B cell (primary cell): ENCODE measurements at regions not wholly inside any gene's neighbourhood (a gene's known extent, or its start where the extent isn't known, plus 50 kb on each side); places are given as distances from the start of the nearest gene placed in this dataset.

ENCODE experiments used
- ATAC-seq: fragments of 200-7000 bp; cut with Tn5 transposase; one replicate; pipeline ENCODE4 v1.10.0; 2021; ENCODE audit warnings: low read depth, mild to moderate bottlenecking, moderate number of reproducible peaks, moderate library complexity
- CTCF ChIA-PET: fragments of 350-600 bp; sonication (Branson Sonifier 250); formaldehyde crosslinking; loops from one replicate; lab custom pipeline; 2021; ENCODE audit warnings: antibody characterized with exemption, inconsistent platforms; lab: Charles Lee
- POLR2A ChIA-PET: fragments of 350-600 bp; sonication (Branson Sonifier 250); formaldehyde crosslinking; loops from one replicate; lab custom pipeline; 2021; ENCODE audit warnings: antibody characterized with exemption; lab: Charles Lee
- DNase-seq: peaks from one replicate; pipeline ENCODE4 v3.0.0; 2013
- H2AFZ ChIP-seq: 2 replicates; pipeline ENCODE4 v1.6.1; 2012; ENCODE audit warnings: mild to moderate bottlenecking, low read depth, low read length; ENCODE audit not compliant: insufficient read depth, poor library complexity, severe bottlenecking
- H3K27ac ChIP-seq, 2 donors: 1 replicate in 1 of 2; 2 replicates in 1 of 2; pipeline ENCODE4 v1.5.1; 2012 to 2013; ENCODE audit warnings: low read length in 2 of 2, mild to moderate bottlenecking in 2 of 2, moderate library complexity in 1 of 2
- H3K27me3 ChIP-seq, 4 experiments: fragments of 200-600 bp in 1 of 4; sonication (generic) in 1 of 4; replicated peaks in 1 of 4; 1 replicate in 2 of 4; 2 replicates in 2 of 4; pipeline versions ENCODE4 v1.6.1 to v1.7.0; 2013 to 2016; ENCODE audit warnings: low read length in 3 of 4, mild to moderate bottlenecking in 2 of 4, mixed read lengths in 1 of 4, moderate library complexity in 1 of 4; ENCODE audit not compliant: insufficient read depth in 4 of 4, control insufficient read depth in 3 of 4; ENCODE audit errors: control extremely low read depth in 1 of 4
- H3K36me3 ChIP-seq, 2 experiments: replicated peaks in 1 of 2; 1 replicate in 1 of 2; 2 replicates in 1 of 2; pipeline versions ENCODE4 v1.6.1 to v1.7.1; 2013; ENCODE audit warnings: low read length in 1 of 2; ENCODE audit not compliant: insufficient read depth in 2 of 2, control insufficient read depth in 1 of 2; ENCODE audit errors: control extremely low read depth in 1 of 2, extremely low read depth in 1 of 2
- H3K4me1 ChIP-seq, 2 donors: fragments of 200-600 bp in 1 of 2; sonication (generic) in 1 of 2; 1 replicate in 1 of 2; 2 replicates in 1 of 2; pipeline versions ENCODE4 v1.5.1 to v1.6.1; 2013 to 2017; ENCODE audit warnings: low read length in 2 of 2; ENCODE audit not compliant: control insufficient read depth in 2 of 2, insufficient read depth in 2 of 2
- H3K4me2 ChIP-seq: replicated peaks from 2 replicates; pipeline ENCODE3; 2012; ENCODE audit warnings: mild to moderate bottlenecking, low read depth, low read length; ENCODE audit not compliant: poor library complexity, severe bottlenecking
- H3K4me3 ChIP-seq, 5 experiments: fragments of 200-600 bp in 1 of 5; sonication (generic) in 1 of 5; 1 replicate in 3 of 5; 2 replicates in 2 of 5; pipeline versions ENCODE4 v1.5.1 to v1.7.0; 2011 to 2016; ENCODE audit warnings: low read length in 4 of 5, mild to moderate bottlenecking in 4 of 5, low read depth in 2 of 5, control low read depth in 1 of 5, moderate library complexity in 1 of 5; ENCODE audit not compliant: insufficient read depth in 1 of 5; ENCODE audit errors: control extremely low read depth in 1 of 5, extremely low read depth in 1 of 5
- H3K79me2 ChIP-seq: fragments of 200-600 bp; sonication (generic); one replicate; pipeline ENCODE4 v1.6.0; 2016; ENCODE audit warnings: low read length; ENCODE audit not compliant: control insufficient read depth, insufficient read depth
- H3K9ac ChIP-seq: fragments of 200-600 bp; sonication (generic); 2 replicates; pipeline ENCODE4 v1.6.1; 2017; ENCODE audit warnings: mild to moderate bottlenecking, low read length, moderate library complexity
- H3K9me3 ChIP-seq, 3 donors: one replicate each; pipeline versions ENCODE4 v1.6.1 to v1.7.1; 2013; ENCODE audit warnings: low read length in 2 of 3; ENCODE audit not compliant: control insufficient read depth in 2 of 3, insufficient read depth in 1 of 3; ENCODE audit errors: control extremely low read depth in 1 of 3
- H4K20me1 ChIP-seq: 2 replicates; pipeline ENCODE4 v1.6.0; 2012; ENCODE audit warnings: mild to moderate bottlenecking, low read length; ENCODE audit not compliant: insufficient read depth, control insufficient read depth, poor library complexity, severe bottlenecking
- H3K27ac Mint-ChIP-seq: one replicate; pipeline ENCODE4 v1.8.0; 2021; ENCODE audit warnings: mixed read lengths
- H3K27me3 Mint-ChIP-seq: one replicate; pipeline ENCODE4 v1.8.0; 2021; ENCODE audit warnings: mixed read lengths
- H3K4me1 Mint-ChIP-seq: one replicate; pipeline ENCODE4 v1.8.0; 2021; ENCODE audit warnings: mixed read lengths
- H3K4me3 Mint-ChIP-seq: one replicate; pipeline ENCODE4 v1.8.0; 2021; ENCODE audit warnings: mixed read lengths
- H3K9me3 Mint-ChIP-seq: one replicate; pipeline ENCODE4 v1.8.0; 2022; ENCODE audit warnings: mixed read lengths; ENCODE audit not compliant: insufficient read depth
- EZH2 ChIP-seq: IDR thresholded peaks from 2 replicates; pipeline ENCODE4 v1.6.1; 2012; ENCODE audit warnings: borderline replicate concordance, low read depth, mild to moderate bottlenecking, moderate library complexity, low read length; ENCODE audit not compliant: insufficient read depth, poor library complexity, severe bottlenecking
- WGBS: methylation state at CpG from one replicate; pipeline ENCODE4 v1.1.5; 2013; ENCODE audit warnings: missing lambda C conversion rate; ENCODE audit not compliant: insufficient coverage; 5-methylcytosine and 5-hydroxymethylcytosine counted together
- intact Hi-C: fragments of 100-400 bp; cut with micrococcal nuclease; formaldehyde crosslinking; loops from one replicate; pipeline ENCODE4 v1.10.0; 2022
- TF ChIP-seq, protein P1 (sequence below): fragments of 200-600 bp; IDR thresholded peaks from one replicate; pipeline ENCODE4 v1.8.0; 2022; ENCODE audit warnings: antibody characterized with exemption, mild to moderate bottlenecking

DNA sequence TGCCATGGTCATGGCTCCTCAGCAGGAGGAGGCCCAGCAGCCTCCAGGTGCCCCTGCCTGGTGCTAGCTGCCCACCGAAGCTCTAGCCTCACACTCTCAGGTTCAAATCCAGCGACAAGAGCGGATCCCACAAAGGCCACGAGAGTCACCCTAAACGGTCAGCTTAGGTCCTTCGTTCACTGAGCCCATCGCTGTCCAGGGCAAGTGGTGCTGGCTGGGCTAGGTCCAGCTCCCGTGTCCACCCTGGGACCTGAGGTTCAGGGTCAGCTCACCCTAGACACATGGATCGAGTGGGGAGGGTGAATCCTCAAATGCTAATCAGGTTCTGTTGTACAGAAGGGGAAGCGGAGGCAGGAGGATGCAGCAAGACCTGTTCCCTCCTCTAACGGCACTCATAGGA lies 171.9 kb upstream of the SULF2 start:
- Histone ChIP-seq H3K4me3 (no peak overlapping the region), H3K79me2 (no peaks in the 10 kb centered on the region), H3K4me1 (no peaks in the 10 kb centered on the region), H3K27ac (no peak overlapping the region), H3K27me3 (peaks cover 0 to 4% (median 0%) of the 10 kb centered on the region in 4 experiments), H3K9me3 (peaks cover 0 to 11% (median 0%) of the 10 kb centered on the region in 3 donors), H3K9ac (no peak overlapping the region), H3K36me3 (no peaks in the 10 kb centered on the region), H4K20me1 (no peaks in the 10 kb centered on the region), H3K4me2 (no peak overlapping the region), H2AFZ (no peak overlapping the region)
- peaks cover 36% of the 10 kb centered on the region for H3K27me3 Mint-ChIP-seq
- DNase-seq (no peak), ATAC-seq (no peak)
- H3K4me3 Mint-ChIP-seq: no peak overlapping the region
- no peak for TF ChIP-seq EZH2
- TF ChIP-seq, protein P1, sequence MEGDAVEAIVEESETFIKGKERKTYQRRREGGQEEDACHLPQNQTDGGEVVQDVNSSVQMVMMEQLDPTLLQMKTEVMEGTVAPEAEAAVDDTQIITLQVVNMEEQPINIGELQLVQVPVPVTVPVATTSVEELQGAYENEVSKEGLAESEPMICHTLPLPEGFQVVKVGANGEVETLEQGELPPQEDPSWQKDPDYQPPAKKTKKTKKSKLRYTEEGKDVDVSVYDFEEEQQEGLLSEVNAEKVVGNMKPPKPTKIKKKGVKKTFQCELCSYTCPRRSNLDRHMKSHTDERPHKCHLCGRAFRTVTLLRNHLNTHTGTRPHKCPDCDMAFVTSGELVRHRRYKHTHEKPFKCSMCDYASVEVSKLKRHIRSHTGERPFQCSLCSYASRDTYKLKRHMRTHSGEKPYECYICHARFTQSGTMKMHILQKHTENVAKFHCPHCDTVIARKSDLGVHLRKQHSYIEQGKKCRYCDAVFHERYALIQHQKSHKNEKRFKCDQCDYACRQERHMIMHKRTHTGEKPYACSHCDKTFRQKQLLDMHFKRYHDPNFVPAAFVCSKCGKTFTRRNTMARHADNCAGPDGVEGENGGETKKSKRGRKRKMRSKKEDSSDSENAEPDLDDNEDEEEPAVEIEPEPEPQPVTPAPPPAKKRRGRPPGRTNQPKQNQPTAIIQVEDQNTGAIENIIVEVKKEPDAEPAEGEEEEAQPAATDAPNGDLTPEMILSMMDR: no peak
- no peaks in the 10 kb centered on the region for H3K4me1 Mint-ChIP-seq
- no peaks in the 10 kb centered on the region for H3K9me3 Mint-ChIP-seq
- whole genome bisulfite sequencing: 92% methylated on average over 9 of the region's 11 CpGs
- no peak overlapping the region for H3K27ac Mint-ChIP-seq
- ChIA-PET POLR2A (no interaction called here), CTCF (no interaction called here)
- intact Hi-C loops: no loop called here

DNA sequence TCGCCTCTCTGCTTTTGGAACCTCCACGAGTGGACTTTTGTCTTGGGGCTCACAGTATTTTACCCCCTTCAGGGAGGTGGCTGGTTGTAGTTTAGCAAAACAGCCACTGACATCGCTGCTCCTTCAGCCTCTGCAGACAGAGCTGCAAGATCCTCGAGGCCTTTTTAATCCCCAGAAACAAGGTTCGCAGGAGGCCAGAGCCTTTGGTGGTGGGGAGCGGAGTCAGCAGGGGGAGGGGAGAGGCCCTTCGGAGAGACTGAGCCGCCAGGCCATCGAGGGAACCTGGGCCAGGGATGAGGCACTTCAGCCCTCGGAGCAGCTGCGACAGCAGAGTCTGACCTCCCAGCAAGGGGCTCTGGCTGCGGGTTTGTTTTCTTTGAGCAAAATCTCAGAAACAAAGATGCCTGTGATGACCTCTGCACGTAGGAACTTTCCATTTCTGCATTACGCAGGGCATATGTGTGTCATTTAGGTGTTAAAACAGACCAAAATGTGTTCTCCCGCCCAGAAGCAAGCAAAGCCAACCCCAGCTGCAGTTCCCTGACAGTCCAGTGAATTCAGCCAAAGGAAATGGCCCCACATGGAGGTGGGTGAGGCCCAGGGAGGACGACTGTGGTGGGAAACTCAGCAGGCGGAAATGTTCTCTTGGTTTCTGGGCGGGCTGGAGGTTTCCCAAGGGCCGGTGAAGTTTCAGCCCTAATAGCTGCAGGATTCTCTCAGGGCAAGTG lies 171.2 kb upstream of the SULF2 start:
- Histone ChIP-seq H3K4me1 (no peaks in the 10 kb centered on the region), H2AFZ (no peak overlapping the region), H3K4me2 (no peak overlapping the region), H3K79me2 (no peaks in the 10 kb centered on the region), H3K9me3 (peaks cover 0 to 12% (median 0%) of the 10 kb centered on the region in 3 donors), H3K9ac (no peak overlapping the region), H3K27me3 (peaks cover 0 to 4% (median 0%) of the 10 kb centered on the region in 4 experiments), H3K27ac (no peak overlapping the region), H3K36me3 (no peaks in the 10 kb centered on the region), H4K20me1 (no peaks in the 10 kb centered on the region), H3K4me3 (no peak overlapping the region)
- WGBS: 88% methylated on average over 18 of the region's 19 CpGs
- Mint-ChIP-seq H3K27ac (no peak overlapping the region), H3K9me3 (no peaks in the 10 kb centered on the region), H3K27me3 (peaks cover 41% of the 10 kb centered on the region), H3K4me1 (no peaks in the 10 kb centered on the region), H3K4me3 (no peak overlapping the region)
- CTCF ChIA-PET: no interaction called here
- ATAC-seq: no peak
- POLR2A ChIA-PET: no interaction called here
- intact Hi-C loops: no loop called here
- no peak for TF ChIP-seq EZH2
- TF ChIP-seq, protein P1: no peak
- no peak for DNase-seq
